GM12878 (cell line): ENCODE measurements at regions not wholly inside any gene's neighbourhood (a gene's known extent, or its start where the extent isn't known, plus 50 kb on each side); places are given as distances from the start of the nearest gene placed in this dataset.

Experiments
- ATAC-seq: fragments of 200-7000 bp; cut with Tn5 transposase; 3 replicates; pipeline ENCODE4 v1.9.1; 2020; ENCODE audit warnings: mild to moderate bottlenecking, moderate library complexity
- BruUV-seq: library from RNA; stranded (reverse); fragments of 400-500 nt; replicated peaks from 2 replicates; lab custom pipeline; 2021; lab: Mats Ljungman, UMichigan
- CTCF ChIA-PET: fragments of 300-600 bp; sonication (Branson Sonifier 250); formaldehyde crosslinking; extraction: SDS; loops from one replicate; lab custom pipeline; 2021; ENCODE audit warnings: inconsistent platforms; lab: Yijun Ruan, JAX
- POLR2A ChIA-PET: fragments of 350-600 bp; formaldehyde crosslinking; extraction: SDS; loops from one replicate; lab custom pipeline; 2021; ENCODE audit warnings: inconsistent platforms; lab: Charles Lee
- RAD21 ChIA-PET: fragments of 300-600 bp; sonication (Branson Sonifier 250); formaldehyde crosslinking; loops from one replicate; lab custom pipeline; 2023; ENCODE audit warnings: antibody characterized with exemption; ENCODE audit not compliant: unreplicated experiment; lab: Charles Lee
- SMC1A ChIA-PET: fragments of 300-600 bp; sonication (Branson Sonifier 250); formaldehyde crosslinking; loops from one replicate; lab custom pipeline; 2023; ENCODE audit not compliant: unreplicated experiment, uncharacterized antibody; lab: Charles Lee
- DNase-seq: peaks from one replicate; pipeline ENCODE4 v3.0.0-alpha.2; 2011; ENCODE audit warnings: low read depth, low spot score
- FAIRE-seq: peaks from 3 replicates; lab custom pipeline; 2011; peaks lifted over from hg19 to GRCh38; lab: Jason Lieb, UNC
- H2AFZ ChIP-seq: 2 replicates; pipeline ENCODE4 v1.6.0; 2011; ENCODE audit warnings: low read depth, low read length, control low read depth; ENCODE audit not compliant: control insufficient read depth
- H3K27ac ChIP-seq: 2 replicates; pipeline ENCODE4 v1.5.1; 2011; ENCODE audit warnings: control low read depth; ENCODE audit not compliant: control insufficient read depth, insufficient read depth
- H3K27me3 ChIP-seq, 2 experiments: replicated peaks in 1 of 2; 2 replicates each; pipeline versions ENCODE4 v1.6.0 to v1.6.1; 2011; ENCODE audit warnings: low read length in 1 of 2; ENCODE audit not compliant: control insufficient read depth in 2 of 2, insufficient read depth in 2 of 2
- H3K36me3 ChIP-seq, 2 experiments: 2 replicates each; pipeline ENCODE4 v1.5.1; 2011; ENCODE audit warnings: low read length in 1 of 2; ENCODE audit not compliant: control insufficient read depth in 2 of 2, insufficient read depth in 2 of 2
- H3K4me1 ChIP-seq: 2 replicates; pipeline ENCODE4 v1.6.1; 2011; ENCODE audit warnings: mild to moderate bottlenecking, low read length, moderate library complexity, mixed read lengths; ENCODE audit not compliant: control insufficient read depth, insufficient read depth
- H3K4me2 ChIP-seq: 2 replicates; pipeline ENCODE4 v1.6.0; 2011; ENCODE audit warnings: control low read depth; ENCODE audit not compliant: control insufficient read depth, insufficient read depth
- H3K4me3 ChIP-seq: fragments of 200-600 bp; sonication (generic); 2 replicates; pipeline ENCODE4 v1.5.1; 2016
- H3K79me2 ChIP-seq: 2 replicates; pipeline ENCODE4 v1.6.0; 2011; ENCODE audit warnings: low read length; ENCODE audit not compliant: control insufficient read depth, insufficient read depth
- H3K9ac ChIP-seq: 2 replicates; pipeline ENCODE4 v1.8.0; 2011; ENCODE audit warnings: low read length, control low read depth, mixed read lengths; ENCODE audit not compliant: control insufficient read depth, insufficient read depth
- H3K9me3 ChIP-seq: replicated peaks from 3 replicates; pipeline ENCODE4 v1.5.1; 2011; ENCODE audit warnings: mild to moderate bottlenecking, low read length; ENCODE audit not compliant: control insufficient read depth, insufficient read depth
- H4K20me1 ChIP-seq: 2 replicates; pipeline ENCODE4 v1.6.0; 2011; ENCODE audit not compliant: control insufficient read depth, insufficient read depth
- BHLHE40 ChIP-seq, 2 experiments: fragments of 450-650 bp in 1 of 2; IDR thresholded peaks; 2 replicates each; pipeline ENCODE4 v1.6.1; 2011 to 2017; ENCODE audit warnings: low read depth in 2 of 2, borderline replicate concordance in 1 of 2, improper control_type of control experiment in 1 of 2, low read length in 1 of 2, mild to moderate bottlenecking in 1 of 2
- BRCA1 ChIP-seq: IDR thresholded peaks from 2 replicates; pipeline ENCODE4 v1.6.1; 2011; ENCODE audit warnings: low read depth, low read length, improper control_type of control experiment
- CEBPZ ChIP-seq: fragments of 150-350 bp; IDR thresholded peaks from 2 replicates; pipeline ENCODE4 v1.6.1; 2016; ENCODE audit warnings: low read depth, low read length
- IRF4 ChIP-seq: IDR thresholded peaks from 2 replicates; pipeline ENCODE4 v1.6.1; 2011; ENCODE audit warnings: low read depth, low read length
- MEF2A ChIP-seq: IDR thresholded peaks from 2 replicates; pipeline ENCODE4 v1.6.1; 2011; ENCODE audit warnings: low read depth, mild to moderate bottlenecking, low read length, moderate library complexity; ENCODE audit not compliant: insufficient read depth
- NKRF ChIP-seq: fragments of 450-650 bp; conservative IDR thresholded peaks from 2 replicates; pipeline ENCODE4 v1.6.1; 2017; ENCODE audit warnings: mild to moderate bottlenecking, moderate library complexity
- NR2C1 ChIP-seq: fragments of 450-650 bp; IDR thresholded peaks from 2 replicates; pipeline ENCODE4 v1.6.1; 2017; ENCODE audit warnings: antibody characterized with exemption, mild to moderate bottlenecking, moderate library complexity
- SP1 ChIP-seq: IDR thresholded peaks from one replicate; pipeline ENCODE4 v1.6.1; 2011; ENCODE audit warnings: low read depth, low read length
- WGBS: methylation state at CpG from one replicate; pipeline ENCODE4 v1.1.6; 2016; ENCODE audit warnings: low lambda C conversion rate; ENCODE audit not compliant: insufficient replicate concordance, insufficient coverage; ENCODE audit errors: missing lambda C conversion rate; 5-methylcytosine and 5-hydroxymethylcytosine counted together
- in situ Hi-C: fragments of 300-500 bp; cut with MboI; formaldehyde crosslinking; loops from 9 replicates; pipeline ENCODE4 v1.14.3; 2018; ENCODE audit warnings: mixed read lengths
- intact Hi-C: fragments of 100-400 bp; cut with micrococcal nuclease; formaldehyde crosslinking; loops from one replicate; pipeline ENCODE4 v1.14.2; 2022; ENCODE audit not compliant: unreplicated experiment

- H3K9me3 ChIP-seq: no peaks in the 10 kb centered on the region
- intact Hi-C loops: no loop called here
- 14% methylated on average over 2 of the region's 2 CpGs for WGBS
- no peak for ATAC-seq
- H3K27ac ChIP-seq: no peak overlapping the region
- no peak overlapping the region for H3K4me2 ChIP-seq
- H3K27me3 ChIP-seq: no peaks in the 10 kb centered on the region; a peak in 1 of 4 replicates
- no peaks in the 10 kb centered on the region for H3K79me2 ChIP-seq
- no peak overlapping the region for H3K9ac ChIP-seq
- H3K4me1 ChIP-seq: no peaks in the 10 kb centered on the region
- no peak overlapping the region for H2AFZ ChIP-seq
- no peaks in the 10 kb centered on the region for H3K36me3 ChIP-seq
- CTCF ChIA-PET: no interaction called here
- RAD21 ChIA-PET: no interaction called here
- POLR2A ChIA-PET: no interaction called here
- no peak overlapping the region for H3K4me3 ChIP-seq
- TF ChIP-seq NR2C1: no peak
- TF ChIP-seq MEF2A: no peak
- no peak for TF ChIP-seq CEBPZ
- no peak for TF ChIP-seq NKRF
- no peak for TF ChIP-seq SP1
- TF ChIP-seq BRCA1: no peak
- no peak for TF ChIP-seq IRF4
- TF ChIP-seq BHLHE40 (IDR thresholded peaks at IDR 0.05; ENCODE audit: borderline replicate concordance in 1 of 2, low read depth in 2 of 2, low read length in 1 of 2): no peak
- no peaks in the 10 kb centered on the region for H4K20me1 ChIP-seq
- FAIRE-seq: no peak
- no TSS peak for BruUV-seq
- in situ Hi-C loops: no loop called here
- DNase-seq: no peak
- SMC1A ChIA-PET: interaction anchor here (0.6 to 1.7 kb wide), 2 partner anchors 28 to 248 kb away, joined by 4 read pairs; no protein-coding TSS in a partner anchor
Observed at GRCh38 chr18:25705650-25706049, 353.7 kb upstream of the ZNF521 start.
